Panc1 (cell line): ENCODE measurements at regions not wholly inside any gene's neighbourhood (a gene's known extent, or its start where the extent isn't known, plus 50 kb on each side); places are given as distances from the start of the nearest gene placed in this dataset.

ENCODE experiments used
- ATAC-seq: fragments of 200-7000 bp; cut with Tn5 transposase; 2 replicates; pipeline ENCODE4 v1.9.1; 2020; ENCODE audit warnings: mild to moderate bottlenecking, moderate library complexity
- BruUV-seq: library from RNA; stranded (reverse); fragments of 400-500 nt; replicated peaks from 2 replicates; lab custom pipeline; 2021; lab: Mats Ljungman, UMichigan
- CTCF ChIA-PET: fragments of 300-600 bp; sonication (Branson Sonifier 250); formaldehyde crosslinking; loops from one replicate; lab custom pipeline; 2022; ENCODE audit warnings: antibody characterized with exemption; lab: Charles Lee
- POLR2A ChIA-PET: fragments of 300-600 bp; sonication (Branson Sonifier 250); formaldehyde crosslinking; loops from one replicate; lab custom pipeline; 2022; ENCODE audit warnings: antibody characterized with exemption; lab: Charles Lee
- DNase-seq: peaks from one replicate; pipeline ENCODE4 v3.0.0-alpha.2; 2010; ENCODE audit warnings: low read depth, low spot score
- H3K27ac ChIP-seq: 2 replicates; pipeline ENCODE4 v1.5.1; 2011; ENCODE audit warnings: mild to moderate bottlenecking, low read length, inconsistent platforms
- H3K27me3 ChIP-seq: fragments of 200-500 bp; sonication (Bioruptor generic); 2 replicates; pipeline ENCODE4 v1.6.0; 2014; ENCODE audit warnings: low read length, inconsistent platforms; ENCODE audit not compliant: control insufficient read depth, insufficient read depth
- H3K36me3 ChIP-seq: fragments of 200-500 bp; sonication (Bioruptor generic); 2 replicates; pipeline ENCODE4 v1.5.1; 2014; ENCODE audit warnings: inconsistent platforms, mild to moderate bottlenecking, low read length, moderate library complexity; ENCODE audit not compliant: control insufficient read depth, insufficient read depth
- H3K4me1 ChIP-seq: 2 replicates; pipeline ENCODE4 v1.5.1; 2011; ENCODE audit warnings: inconsistent platforms, mild to moderate bottlenecking, low read length, moderate library complexity; ENCODE audit not compliant: control insufficient read depth, insufficient read depth
- H3K4me3 ChIP-seq, 2 experiments: 2 replicates each; pipeline ENCODE4 v1.5.1; 2011 to 2012; ENCODE audit warnings: low read depth in 2 of 2, low read length in 2 of 2, mild to moderate bottlenecking in 2 of 2, inconsistent platforms in 1 of 2, moderate library complexity in 1 of 2
- H3K9me3 ChIP-seq: fragments of 200-500 bp; sonication (Bioruptor generic); 2 replicates; pipeline ENCODE4 v1.5.1; 2014; ENCODE audit warnings: low read depth, mild to moderate bottlenecking, inconsistent platforms, low read length, moderate library complexity; ENCODE audit not compliant: control insufficient read depth, insufficient read depth
- CTCF ChIP-seq: fragments of 450-650 bp; IDR thresholded peaks from 2 replicates; pipeline ENCODE4 v1.5.1; 2017; ENCODE audit warnings: mild to moderate bottlenecking
- POLR2AphosphoS5 ChIP-seq: IDR thresholded peaks from 2 replicates; pipeline ENCODE4 v1.6.1; 2012; ENCODE audit warnings: mild to moderate bottlenecking, low read depth, low read length, moderate library complexity
- SIN3A ChIP-seq: IDR thresholded peaks from 2 replicates; pipeline ENCODE4 v1.6.1; 2012; ENCODE audit warnings: low read depth, mild to moderate bottlenecking, low read length, moderate library complexity, borderline replicate concordance; ENCODE audit not compliant: insufficient read depth
- TCF7L2 ChIP-seq: IDR thresholded peaks from 2 replicates; pipeline ENCODE4 v1.6.1; 2011; ENCODE audit warnings: mild to moderate bottlenecking, low read depth, low read length, inconsistent platforms
- in situ Hi-C: cut with HindIII; loops from 2 replicates; pipeline ENCODE4 v1.10.0; 2016; ENCODE audit warnings: low sequenced_read_pairs, low pct_unique_long_range_greater_than_20kb
- intact Hi-C: fragments of 100-400 bp; cut with micrococcal nuclease; formaldehyde crosslinking; loops from one replicate; pipeline ENCODE4 v1.10.0; 2022; ENCODE audit not compliant: unreplicated experiment
- TF ChIP-seq, protein P1 (sequence below), 2 experiments: IDR thresholded peaks; 2 replicates each; pipeline ENCODE4 v1.6.1; 2011 to 2012; ENCODE audit warnings: low read depth in 2 of 2, control low read depth in 1 of 2, low read length in 1 of 2, mild to moderate bottlenecking in 1 of 2, moderate library complexity in 1 of 2; ENCODE audit not compliant: insufficient read depth in 1 of 2

DNA sequence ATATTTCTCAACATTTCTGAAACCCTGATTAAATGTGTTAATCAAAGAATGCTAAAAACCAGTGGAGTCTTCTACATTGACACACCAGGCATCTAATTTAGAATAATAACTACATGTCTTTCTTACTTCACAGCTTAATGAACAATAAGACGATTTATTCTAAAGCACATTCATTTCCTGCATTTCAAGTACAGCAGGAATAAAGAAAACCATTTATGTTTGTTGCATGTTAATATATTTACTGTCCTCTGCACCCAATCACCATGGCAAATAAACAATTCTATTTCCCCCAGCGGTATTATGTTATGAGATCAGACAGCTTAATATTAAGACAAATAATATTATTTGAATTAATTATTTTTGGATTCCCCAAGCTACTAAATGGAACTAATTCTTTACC lies 1336.3 kb upstream of the CADM2 start:
- in situ Hi-C loops (no loop called here), intact Hi-C loops (no loop called here)
- H3K27ac ChIP-seq = no peak overlapping the region
- H3K4me1 ChIP-seq = no peaks in the 10 kb centered on the region
- no peak for ATAC-seq
- ChIA-PET POLR2A (no interaction called here), CTCF (no interaction called here)
- no peaks in the 10 kb centered on the region for H3K36me3 ChIP-seq
- DNase-seq = no peak
- TF ChIP-seq POLR2AphosphoS5 (no peak), CTCF (no peak), TCF7L2 (no peak), SIN3A (no peak)
- TF ChIP-seq, protein P1, sequence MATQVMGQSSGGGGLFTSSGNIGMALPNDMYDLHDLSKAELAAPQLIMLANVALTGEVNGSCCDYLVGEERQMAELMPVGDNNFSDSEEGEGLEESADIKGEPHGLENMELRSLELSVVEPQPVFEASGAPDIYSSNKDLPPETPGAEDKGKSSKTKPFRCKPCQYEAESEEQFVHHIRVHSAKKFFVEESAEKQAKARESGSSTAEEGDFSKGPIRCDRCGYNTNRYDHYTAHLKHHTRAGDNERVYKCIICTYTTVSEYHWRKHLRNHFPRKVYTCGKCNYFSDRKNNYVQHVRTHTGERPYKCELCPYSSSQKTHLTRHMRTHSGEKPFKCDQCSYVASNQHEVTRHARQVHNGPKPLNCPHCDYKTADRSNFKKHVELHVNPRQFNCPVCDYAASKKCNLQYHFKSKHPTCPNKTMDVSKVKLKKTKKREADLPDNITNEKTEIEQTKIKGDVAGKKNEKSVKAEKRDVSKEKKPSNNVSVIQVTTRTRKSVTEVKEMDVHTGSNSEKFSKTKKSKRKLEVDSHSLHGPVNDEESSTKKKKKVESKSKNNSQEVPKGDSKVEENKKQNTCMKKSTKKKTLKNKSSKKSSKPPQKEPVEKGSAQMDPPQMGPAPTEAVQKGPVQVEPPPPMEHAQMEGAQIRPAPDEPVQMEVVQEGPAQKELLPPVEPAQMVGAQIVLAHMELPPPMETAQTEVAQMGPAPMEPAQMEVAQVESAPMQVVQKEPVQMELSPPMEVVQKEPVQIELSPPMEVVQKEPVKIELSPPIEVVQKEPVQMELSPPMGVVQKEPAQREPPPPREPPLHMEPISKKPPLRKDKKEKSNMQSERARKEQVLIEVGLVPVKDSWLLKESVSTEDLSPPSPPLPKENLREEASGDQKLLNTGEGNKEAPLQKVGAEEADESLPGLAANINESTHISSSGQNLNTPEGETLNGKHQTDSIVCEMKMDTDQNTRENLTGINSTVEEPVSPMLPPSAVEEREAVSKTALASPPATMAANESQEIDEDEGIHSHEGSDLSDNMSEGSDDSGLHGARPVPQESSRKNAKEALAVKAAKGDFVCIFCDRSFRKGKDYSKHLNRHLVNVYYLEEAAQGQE (IDR thresholded peaks at IDR 0.05; ENCODE audit: insufficient read depth in 1 of 2, low read depth in 2 of 2, low read length in 1 of 2) = no peak
- H3K9me3 ChIP-seq = no peaks in the 10 kb centered on the region
- H3K4me3 ChIP-seq = no peak overlapping the region
- H3K27me3 ChIP-seq = no peaks in the 10 kb centered on the region
- no TSS peak for BruUV-seq

DNA sequence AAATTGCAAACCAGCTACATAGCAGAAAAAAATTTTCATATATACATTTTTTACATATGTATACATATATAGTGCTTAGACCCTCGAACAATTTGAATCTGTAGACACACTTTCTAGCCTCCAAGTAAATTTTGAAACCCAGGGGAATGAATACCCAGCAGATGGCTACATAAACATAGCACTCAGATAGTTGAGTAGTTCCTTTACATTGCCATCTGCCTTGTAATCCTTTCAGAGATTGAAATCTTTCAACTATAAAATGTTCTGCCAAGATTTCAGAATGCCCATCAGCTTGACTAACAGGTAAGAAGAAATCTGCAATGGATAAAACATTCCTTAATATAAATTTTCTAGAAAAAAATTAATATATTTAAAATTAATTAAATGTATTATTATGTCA lies 1333.5 kb upstream of the CADM2 start:
- intact Hi-C loops = no loop called here

More for the DNA sequence above, 1333.5 kb upstream of the CADM2 start:
- H3K36me3 ChIP-seq = no peaks in the 10 kb centered on the region
- H3K9me3 ChIP-seq = no peaks in the 10 kb centered on the region
- in situ Hi-C loops = no loop called here
- no TSS peak for BruUV-seq
- H3K4me1 ChIP-seq = no peaks in the 10 kb centered on the region
- DNase-seq (no peak), ATAC-seq (no peak)
- H3K27ac ChIP-seq = no peak overlapping the region
- ChIA-PET POLR2A (no interaction called here), CTCF (no interaction called here)
- H3K4me3 ChIP-seq = no peak overlapping the region
- no peaks in the 10 kb centered on the region for H3K27me3 ChIP-seq
- TF ChIP-seq POLR2AphosphoS5 = no peak
- no peak for TF ChIP-seq TCF7L2
- TF ChIP-seq CTCF = no peak
- TF ChIP-seq, protein P1 (IDR thresholded peaks at IDR 0.05; ENCODE audit: insufficient read depth in 1 of 2, low read depth in 2 of 2, low read length in 1 of 2) = no peak
- no peak for TF ChIP-seq SIN3A
